ENCODE measurements at regions not wholly inside any gene's neighbourhood (a gene's known extent, or its start where the extent isn't known, plus 50 kb on each side); places are given as distances from the start of the nearest gene placed in this dataset.

DNA sequence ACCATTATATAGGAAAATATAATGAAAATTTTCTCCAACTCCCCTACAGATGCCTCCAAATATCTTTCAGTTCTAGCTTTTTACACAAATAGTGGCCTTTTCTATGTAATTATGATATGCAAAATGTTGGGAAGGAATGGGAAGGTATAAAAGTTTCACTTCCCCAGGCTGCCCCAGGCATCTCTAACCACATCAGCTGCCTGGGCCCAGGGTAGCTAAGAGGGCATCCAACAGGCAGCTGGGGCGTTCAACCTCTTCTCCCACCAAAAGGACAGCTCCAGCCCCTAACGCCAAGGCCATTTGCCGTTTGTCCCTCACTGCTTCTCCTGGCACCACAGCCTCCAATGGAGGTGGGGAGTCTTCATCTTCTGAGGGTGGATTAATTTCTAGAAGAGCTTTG lies 188.1 kb upstream of the TSC22D2 start:
- peaks cover 0 to 27% (median 12%) of the 10 kb centered on the region in 4 donors for H3K4me1 ChIP-seq
- intact Hi-C loops (cut with DNase I; ENCODE audit: low total_unique reads), result no loop called here
- no peak overlapping the region for H3K27ac ChIP-seq

DNA sequence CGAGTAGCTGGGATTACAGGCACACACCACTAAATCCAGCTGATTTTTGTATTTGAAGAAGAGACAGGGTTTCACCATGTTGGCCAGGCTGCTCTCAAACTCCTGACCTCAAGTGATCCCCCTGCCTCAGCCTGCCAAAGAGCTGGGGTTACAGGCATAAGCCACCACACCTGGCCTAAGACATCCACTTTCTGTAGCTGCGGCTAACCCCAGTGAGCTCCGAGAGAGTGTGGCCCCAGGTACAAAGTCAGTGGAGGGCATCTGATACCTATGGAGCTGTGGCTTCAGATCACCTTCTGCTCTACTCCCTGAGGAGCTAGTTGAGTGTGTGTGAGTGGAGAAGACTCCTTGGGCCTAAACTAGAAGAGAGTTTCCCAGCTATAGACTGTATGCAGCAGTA lies 189.3 kb upstream of the TSC22D2 start:
- Histone ChIP-seq H3K36me3 (no peaks in the 10 kb centered on the region), H3K27ac (no peak overlapping the region), H3K4me3 (no peak overlapping the region), H3K4me1 (peaks cover 0 to 27% (median 12%) of the 10 kb centered on the region in 4 donors), H3K27me3 (no peaks in the 10 kb centered on the region), H3K9me3 (no peaks in the 10 kb centered on the region)
- no peak for DNase-seq
- intact Hi-C loops (cut with DNase I; ENCODE audit: low total_unique reads), result loop anchor here (2.0 kb wide), 1 partner anchor 250 kb away; no protein-coding TSS in a partner anchor
- TF ChIP-seq, protein P1, sequence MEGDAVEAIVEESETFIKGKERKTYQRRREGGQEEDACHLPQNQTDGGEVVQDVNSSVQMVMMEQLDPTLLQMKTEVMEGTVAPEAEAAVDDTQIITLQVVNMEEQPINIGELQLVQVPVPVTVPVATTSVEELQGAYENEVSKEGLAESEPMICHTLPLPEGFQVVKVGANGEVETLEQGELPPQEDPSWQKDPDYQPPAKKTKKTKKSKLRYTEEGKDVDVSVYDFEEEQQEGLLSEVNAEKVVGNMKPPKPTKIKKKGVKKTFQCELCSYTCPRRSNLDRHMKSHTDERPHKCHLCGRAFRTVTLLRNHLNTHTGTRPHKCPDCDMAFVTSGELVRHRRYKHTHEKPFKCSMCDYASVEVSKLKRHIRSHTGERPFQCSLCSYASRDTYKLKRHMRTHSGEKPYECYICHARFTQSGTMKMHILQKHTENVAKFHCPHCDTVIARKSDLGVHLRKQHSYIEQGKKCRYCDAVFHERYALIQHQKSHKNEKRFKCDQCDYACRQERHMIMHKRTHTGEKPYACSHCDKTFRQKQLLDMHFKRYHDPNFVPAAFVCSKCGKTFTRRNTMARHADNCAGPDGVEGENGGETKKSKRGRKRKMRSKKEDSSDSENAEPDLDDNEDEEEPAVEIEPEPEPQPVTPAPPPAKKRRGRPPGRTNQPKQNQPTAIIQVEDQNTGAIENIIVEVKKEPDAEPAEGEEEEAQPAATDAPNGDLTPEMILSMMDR (IDR thresholded peaks at IDR 0.05), result no peak

More for the DNA sequence above, 188.1 kb upstream of the TSC22D2 start:
- TF ChIP-seq, protein P1 (IDR thresholded peaks at IDR 0.05), result no peak
- Histone ChIP-seq H3K36me3 (no peaks in the 10 kb centered on the region), H3K27me3 (no peaks in the 10 kb centered on the region), H3K4me3 (no peak overlapping the region), H3K9me3 (no peaks in the 10 kb centered on the region)
- no peak for DNase-seq

DNA sequence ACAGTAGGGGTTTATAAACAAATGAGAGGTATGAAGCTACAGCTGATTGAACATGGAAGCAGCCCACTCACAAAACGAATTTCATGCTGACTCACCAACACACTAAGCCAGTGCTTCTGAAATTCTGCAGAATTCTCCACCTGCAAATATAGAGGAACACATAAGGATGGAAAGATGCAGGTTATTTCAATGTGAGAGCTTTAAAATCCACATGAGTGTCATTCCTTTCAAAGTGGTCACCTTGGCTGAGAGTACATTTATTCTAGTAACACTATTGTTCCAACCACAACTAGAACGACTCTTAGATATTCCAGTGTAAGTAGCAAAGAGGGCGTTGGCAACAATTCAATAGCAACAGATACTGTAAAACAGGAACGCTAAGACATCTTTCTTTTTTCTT lies 189.9 kb upstream of the TSC22D2 start:
- H3K4me3 ChIP-seq, result no peak overlapping the region
- H3K36me3 ChIP-seq, result no peaks in the 10 kb centered on the region
- no peaks in the 10 kb centered on the region for H3K27me3 ChIP-seq
- peaks cover 0 to 27% (median 12%) of the 10 kb centered on the region in 4 donors for H3K4me1 ChIP-seq
- TF ChIP-seq, protein P1 (IDR thresholded peaks at IDR 0.05), result no peak
- no peak for DNase-seq
- intact Hi-C loops (cut with DNase I; ENCODE audit: low total_unique reads), result loop anchor here (2.0 kb wide), 1 partner anchor 249 kb away; no protein-coding TSS in a partner anchor
- no peak overlapping the region for H3K27ac ChIP-seq
- no peaks in the 10 kb centered on the region for H3K9me3 ChIP-seq

DNA sequence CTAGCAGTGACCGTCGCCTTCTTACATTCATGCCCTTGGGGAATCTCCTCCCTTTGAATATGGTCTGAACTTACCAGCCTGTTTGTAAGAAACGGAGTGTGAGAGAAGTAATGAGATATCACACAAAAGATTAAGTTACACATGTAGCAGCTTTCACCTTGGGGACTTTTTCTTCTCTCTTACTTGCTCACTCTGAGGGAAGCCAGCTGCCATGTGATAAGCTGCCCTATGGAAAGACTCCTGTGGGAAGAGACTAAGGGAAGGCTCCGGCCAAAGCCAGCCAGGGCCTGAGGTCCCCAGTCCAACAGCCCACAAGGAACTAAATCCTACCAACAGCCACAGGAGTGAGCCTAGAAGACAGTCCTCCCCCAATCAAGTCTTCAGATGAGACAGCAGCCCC lies 190.4 kb upstream of the TSC22D2 start:
- Histone ChIP-seq H3K4me3 (no peak overlapping the region), H3K36me3 (no peaks in the 10 kb centered on the region), H3K27me3 (no peaks in the 10 kb centered on the region), H3K4me1 (peaks cover 0 to 27% (median 12%) of the 10 kb centered on the region in 4 donors), H3K9me3 (no peaks in the 10 kb centered on the region), H3K27ac (no peak overlapping the region)
- TF ChIP-seq, protein P1 (IDR thresholded peaks at IDR 0.05), result no peak
- no peak for DNase-seq
- intact Hi-C loops (cut with DNase I; ENCODE audit: low total_unique reads), result loop anchor here (2.0 kb wide), 1 partner anchor 249 kb away; no protein-coding TSS in a partner anchor

DNA sequence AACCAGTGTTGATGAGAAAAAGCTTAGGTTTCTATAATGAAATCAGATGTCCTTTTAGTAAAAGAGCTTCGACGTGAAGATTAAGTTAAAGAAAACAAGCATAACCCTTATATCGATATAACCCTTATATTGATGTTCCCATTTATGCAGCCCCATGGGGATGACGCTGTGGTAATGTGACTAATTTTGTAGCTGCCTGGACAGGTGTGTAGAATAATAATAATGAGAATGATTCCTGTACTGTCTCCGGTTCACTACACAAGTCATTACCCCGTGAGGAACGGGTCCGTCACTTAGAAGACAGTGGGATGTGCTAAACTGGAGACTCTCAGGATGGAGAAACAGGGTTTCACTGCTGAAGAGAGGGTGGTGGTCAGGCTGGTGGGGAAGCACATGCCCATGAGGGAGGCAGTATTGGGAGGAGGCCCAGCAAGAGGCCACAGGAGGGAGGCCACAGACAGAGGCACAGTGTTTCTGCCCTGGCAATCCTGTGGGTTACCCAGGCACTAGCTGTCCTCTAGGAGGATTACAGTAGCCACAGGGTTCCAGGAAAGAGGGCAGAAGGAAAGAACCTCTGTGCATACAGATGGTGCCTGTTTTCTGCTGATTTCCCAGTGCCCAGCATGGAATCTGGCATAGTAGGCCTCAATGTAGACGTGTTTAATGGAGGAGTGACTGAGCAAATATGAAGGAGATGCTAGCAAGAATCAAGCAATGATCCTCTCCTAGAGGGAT lies 191.1 kb upstream of the TSC22D2 start:
- no peaks in the 10 kb centered on the region for H3K9me3 ChIP-seq
- H3K27ac ChIP-seq, result peak overlapping the region; percentile 76 to 82
- no peak for DNase-seq
- TF ChIP-seq, protein P1 (IDR thresholded peaks at IDR 0.05), result no peak
- no peaks in the 10 kb centered on the region for H3K36me3 ChIP-seq
- H3K4me3 ChIP-seq, result no peak overlapping the region
- intact Hi-C loops (cut with DNase I; ENCODE audit: low total_unique reads), result no loop called here
- peaks cover 0 to 27% (median 12%) of the 10 kb centered on the region in 4 donors for H3K4me1 ChIP-seq
- H3K27me3 ChIP-seq, result no peaks in the 10 kb centered on the region
